GM18870 (cell line): ENCODE measurements at regions not wholly inside any gene's neighbourhood (a gene's known extent, or its start where the extent isn't known, plus 50 kb on each side); places are given as distances from the start of the nearest gene placed in this dataset.

Experiments used
- ATAC-seq: cut with Tn5 transposase; IDR thresholded peaks from one replicate; pipeline ENCODE4 v1.9.1; 2021; ENCODE audit warnings: moderate library complexity; ENCODE audit not compliant: unreplicated experiment

GRCh38 chr18:40985436-40985835 is 969.6 kb upstream of the PIK3C3 start:
- ATAC-seq = no peak

GRCh38 chr18:40984856-40985255 is 970.2 kb upstream of the PIK3C3 start:
- no peak for ATAC-seq

- no peak for ATAC-seq
These were observed 971.2 kb upstream of the PIK3C3 start for GRCh38 chr18:40983835-40984234.

- ATAC-seq = no peak
These were observed 974.9 kb upstream of the PIK3C3 start for GRCh38 chr18:40980171-40980570.

DNA sequence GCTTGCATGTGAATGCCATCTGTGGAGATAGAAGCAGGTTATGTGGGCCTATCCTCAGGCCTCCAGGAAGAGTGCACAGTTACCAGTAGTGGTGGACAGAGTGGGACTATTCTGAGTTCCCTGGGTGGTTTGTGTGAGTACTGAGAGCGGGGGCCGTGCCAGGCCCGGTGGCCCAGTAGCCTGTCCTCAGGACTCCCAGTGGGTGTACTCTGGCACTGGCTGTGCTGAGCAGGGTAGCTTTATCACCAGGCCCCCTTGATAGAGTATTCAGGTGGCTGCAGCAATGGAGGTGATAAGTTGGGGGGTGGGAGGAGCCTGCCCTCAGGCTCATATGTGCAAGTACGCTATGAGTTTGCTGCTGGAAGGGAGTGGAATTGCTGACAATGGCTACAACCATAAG is 979.0 kb upstream of the PIK3C3 start:
- ATAC-seq = no peak

GRCh38 chr18:40974448-40974847 is 980.6 kb upstream of the PIK3C3 start:
- ATAC-seq = no peak

DNA sequence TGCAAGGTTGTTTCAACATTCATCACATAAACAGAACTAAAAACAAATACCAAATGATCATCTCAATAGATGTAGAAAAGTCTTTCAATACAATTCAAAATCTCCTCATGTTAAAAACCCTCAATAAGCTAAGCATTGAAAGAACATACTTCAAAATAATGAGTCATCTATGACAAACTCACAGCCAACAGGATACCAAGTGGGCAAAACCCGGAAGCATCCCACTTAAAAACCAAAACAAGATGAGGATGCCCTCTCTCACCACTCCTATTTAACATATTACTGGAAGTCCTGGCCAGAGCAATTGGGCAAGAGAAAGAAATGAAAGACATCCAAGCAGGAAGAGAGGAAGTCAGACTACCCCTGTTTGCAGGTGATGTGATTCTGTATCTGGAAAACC is 992.2 kb upstream of the PIK3C3 start:
- no peak for ATAC-seq

DNA sequence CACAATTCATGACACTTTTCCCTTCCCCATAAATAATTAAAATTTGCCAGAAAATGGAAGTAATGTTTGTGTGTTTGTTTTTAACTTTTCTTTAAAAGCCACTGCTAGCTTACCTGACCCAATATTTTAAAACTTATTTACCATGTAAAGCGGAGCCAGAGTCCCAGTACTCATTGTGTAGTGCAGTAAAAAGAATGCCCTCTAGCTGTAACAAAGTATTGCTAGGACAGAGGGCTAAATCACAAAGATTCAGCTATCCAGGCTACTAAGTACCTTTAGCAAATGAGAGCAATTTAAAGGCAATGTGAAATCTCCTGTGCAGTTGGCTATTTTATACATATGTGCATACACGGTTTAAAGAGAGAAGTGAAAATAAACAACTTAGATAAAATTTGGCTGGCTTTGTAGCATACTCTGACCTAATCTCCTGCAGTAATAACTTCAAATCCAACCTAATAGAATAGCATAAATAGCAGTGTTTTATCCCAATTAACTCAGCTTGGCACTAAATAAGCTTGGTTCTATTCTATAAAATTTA is 997.4 kb upstream of the PIK3C3 start:
- no peak for ATAC-seq

DNA sequence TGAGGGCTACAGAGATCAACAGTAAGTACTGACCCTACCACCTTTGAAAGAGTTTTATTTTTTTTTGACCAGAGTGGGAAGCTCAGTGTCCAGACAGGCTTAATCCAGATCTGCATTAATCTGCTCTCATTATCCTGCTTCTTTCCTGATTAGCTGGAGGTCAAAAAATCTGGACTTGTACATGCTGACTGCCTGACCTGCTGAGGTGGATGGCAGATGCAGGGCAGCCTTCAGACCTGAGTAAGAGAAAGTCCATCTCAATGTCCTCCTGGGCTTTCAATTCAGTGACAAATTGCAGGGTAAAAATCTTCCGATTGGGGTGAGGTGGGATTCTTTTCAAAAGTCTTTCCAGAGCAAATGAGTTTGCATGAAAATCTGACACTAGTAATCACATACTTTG is 998.8 kb upstream of the PIK3C3 start:
- no peak for ATAC-seq

GRCh38 chr18:40955351-40955750 is 999.7 kb upstream of the PIK3C3 start:
- no peak for ATAC-seq

DNA sequence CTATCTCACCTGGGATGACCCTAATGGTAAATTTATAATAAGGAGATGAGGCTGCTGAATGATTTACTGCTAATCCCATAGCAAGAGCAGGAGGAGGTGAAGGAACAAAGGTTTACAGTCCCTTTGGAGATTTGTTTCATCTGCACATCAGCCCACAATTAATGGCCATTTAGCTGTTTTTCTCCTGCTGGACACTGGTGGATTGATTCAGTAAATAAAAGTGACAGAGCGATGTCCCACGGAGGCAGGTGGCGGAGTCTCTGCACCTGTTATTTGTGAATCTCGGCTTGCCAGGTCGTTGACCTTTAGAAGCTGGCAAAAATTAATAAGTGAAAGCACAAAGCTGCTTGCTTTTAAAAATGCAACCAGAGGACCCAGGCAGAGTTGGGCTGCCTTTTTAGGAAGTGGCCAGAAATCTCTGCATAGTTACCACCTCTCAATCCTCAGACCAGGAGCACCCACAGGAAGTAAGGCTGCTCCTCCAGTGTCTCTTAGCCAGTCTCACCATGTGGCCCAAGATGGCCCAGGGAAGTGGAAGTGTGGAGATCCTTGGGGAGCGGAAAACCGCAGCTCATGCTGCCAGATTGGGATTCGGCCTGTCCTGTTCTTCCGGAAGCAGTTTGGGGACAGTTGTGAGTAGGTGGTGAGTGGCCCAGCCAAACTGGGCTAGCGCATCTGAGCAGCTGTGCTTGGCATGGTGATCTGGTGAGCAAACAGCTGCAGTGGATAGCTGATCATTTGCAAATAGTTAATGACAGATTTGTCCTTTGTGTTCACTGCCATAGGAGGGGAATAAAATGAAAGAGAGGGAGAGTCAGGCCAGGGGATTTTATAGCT is 1005.7 kb upstream of the PIK3C3 start:
- ATAC-seq = no peak

GRCh38 chr18:40944576-40944975 is 1010.5 kb upstream of the PIK3C3 start:
- no peak for ATAC-seq

DNA sequence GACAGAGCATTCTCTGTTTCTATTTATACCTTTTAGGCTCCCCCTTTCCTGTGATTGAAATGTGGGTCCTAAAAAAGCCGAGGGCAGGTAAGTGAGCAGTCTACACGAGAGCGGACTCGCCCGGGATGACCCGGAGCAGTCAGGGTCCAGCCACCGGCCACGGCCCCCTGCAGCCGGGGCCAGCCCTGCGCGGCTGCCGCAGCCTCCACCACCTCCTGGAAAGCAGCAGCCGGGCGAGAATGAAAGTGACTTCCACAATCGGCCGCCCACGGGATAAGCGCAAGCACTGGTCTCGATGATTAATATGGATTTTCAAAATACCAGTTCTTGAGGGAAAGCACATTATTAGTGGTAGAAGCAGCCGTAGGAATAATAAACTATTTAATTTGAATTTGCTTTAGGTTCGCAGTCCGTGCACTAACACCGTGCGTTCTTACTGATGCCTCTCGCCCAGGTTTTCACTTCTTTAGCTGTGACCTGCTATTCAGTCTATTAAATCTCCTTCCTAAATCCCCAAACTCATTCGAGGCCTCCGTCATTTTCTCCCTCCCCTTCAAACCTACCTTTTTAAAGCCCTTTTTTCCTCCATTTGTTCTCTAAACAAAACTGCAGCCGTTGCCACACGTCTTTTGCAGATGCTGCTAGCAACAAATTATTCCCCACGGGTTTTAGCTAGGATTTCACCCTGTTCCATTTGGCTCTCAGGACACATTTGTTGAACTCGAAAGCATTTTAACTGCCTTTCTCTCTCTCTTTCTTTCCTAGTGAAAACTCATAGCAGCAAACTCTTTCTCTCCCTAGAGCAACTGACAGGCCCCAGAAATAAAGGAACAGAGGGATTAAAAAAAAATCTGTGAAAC is 1015.1 kb upstream of the PIK3C3 start:
- ATAC-seq = no peak

DNA sequence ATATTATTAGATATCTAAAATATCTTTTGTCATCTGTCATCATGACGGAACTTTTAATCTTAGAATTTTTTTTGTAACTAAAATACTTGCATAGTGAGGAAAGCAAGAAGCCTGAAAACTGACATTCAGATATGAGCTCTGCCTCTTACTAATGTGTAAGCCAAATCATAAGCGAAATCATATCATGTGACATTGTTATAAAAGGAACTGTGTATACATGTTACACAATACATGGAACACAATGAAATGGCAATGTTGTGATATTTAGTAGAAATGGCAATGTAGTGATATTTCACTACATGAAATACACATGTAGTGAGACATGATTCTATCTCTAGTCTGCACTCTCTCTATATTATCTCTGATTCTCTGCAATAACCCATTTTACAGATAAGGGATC is 1016.4 kb upstream of the PIK3C3 start:
- ATAC-seq = no peak

DNA sequence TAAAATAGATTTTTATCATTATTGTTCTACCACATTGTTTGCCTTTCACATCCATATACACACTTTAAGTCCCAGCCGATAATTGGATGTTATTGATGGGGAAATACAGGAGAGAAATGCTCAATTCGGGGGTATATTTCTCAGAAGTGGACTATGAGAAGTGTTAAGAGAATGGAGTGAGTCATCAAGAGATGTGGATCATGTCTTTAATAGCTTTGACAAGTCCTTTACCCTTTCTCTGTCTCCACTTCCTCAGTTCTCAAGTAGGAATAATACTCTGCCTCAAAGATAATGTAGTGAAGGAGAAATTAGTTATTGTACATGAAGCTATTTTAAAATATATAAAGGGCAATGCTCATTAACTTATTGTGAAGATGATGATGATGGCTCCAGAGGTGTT is 1017.6 kb upstream of the PIK3C3 start:
- ATAC-seq = no peak

- no peak for ATAC-seq
These were observed 1019.6 kb upstream of the PIK3C3 start for GRCh38 chr18:40935423-40935822.

DNA sequence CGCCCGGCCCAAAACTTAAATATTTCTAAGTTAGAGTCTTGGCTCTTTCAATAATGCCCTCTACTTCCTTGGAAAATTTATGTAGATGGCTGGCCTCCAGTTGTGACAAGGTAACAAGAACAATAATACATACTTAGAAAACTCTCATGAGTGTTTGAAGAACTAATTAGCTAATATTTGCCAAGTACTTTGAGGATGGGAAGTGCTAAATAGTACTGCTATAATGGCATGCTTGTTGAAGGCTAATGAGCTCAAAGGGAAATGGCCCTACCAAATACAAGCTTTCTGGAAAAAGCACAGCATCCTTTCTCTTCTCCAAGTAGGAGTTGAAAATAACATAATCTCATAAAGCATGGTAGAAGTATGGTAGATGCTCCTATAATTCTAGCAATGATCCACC is 1022.2 kb upstream of the PIK3C3 start:
- no peak for ATAC-seq

GRCh38 chr18:40930211-40930882 is 1024.7 kb upstream of the PIK3C3 start:
- ATAC-seq = no peak

DNA sequence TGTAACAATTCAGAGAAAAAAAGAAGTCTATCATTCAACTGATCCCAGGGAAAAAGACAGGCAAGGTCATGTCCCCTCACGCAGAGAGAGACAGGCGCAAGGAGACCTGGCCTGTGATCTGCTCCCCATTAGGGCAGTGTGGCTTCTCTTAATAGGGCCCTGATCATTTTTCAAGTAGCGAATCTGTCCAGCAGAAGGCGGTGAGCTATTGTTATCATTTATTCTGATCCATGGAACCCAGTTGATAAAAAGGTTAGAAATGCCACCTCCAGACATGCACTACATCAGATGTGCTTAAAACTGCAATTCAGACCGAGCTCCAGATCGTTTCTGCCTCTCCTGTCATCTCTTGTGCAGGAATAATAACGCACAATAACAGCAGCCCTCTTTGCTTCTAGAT is 1025.6 kb upstream of the PIK3C3 start:
- ATAC-seq = no peak

GRCh38 chr18:40926679-40927078 is 1028.4 kb upstream of the PIK3C3 start:
- ATAC-seq = no peak

DNA sequence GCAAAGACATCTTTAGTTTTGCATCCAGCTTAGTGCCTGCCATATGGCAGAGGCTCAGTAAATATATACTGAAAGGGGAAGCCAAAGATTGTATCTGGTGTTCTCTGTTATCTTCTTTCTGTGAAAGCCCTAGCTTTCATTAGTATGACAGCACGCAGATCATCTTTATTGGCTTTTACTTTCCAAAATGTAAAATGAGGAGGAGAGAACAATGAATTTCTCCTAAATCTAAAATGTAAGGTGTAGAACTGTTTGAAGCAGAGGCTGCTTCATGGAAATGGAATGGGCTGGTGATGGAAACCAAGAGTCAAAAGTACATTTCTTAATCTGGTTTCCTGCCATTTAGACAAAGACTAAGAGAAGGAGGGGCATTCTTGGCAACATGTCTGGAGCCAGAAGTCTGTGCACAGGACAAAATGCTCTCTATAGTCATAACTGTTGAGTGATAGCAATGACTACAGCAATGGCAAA is 1029.9 kb upstream of the PIK3C3 start:
- ATAC-seq = no peak
